Gastrocnemius medialis (tissue), 4 donors: ENCODE measurements at regions not wholly inside any gene's neighbourhood (a gene's known extent, or its start where the extent isn't known, plus 50 kb on each side); places are given as distances from the start of the nearest gene placed in this dataset.

Experiments
- POLR2A ChIP-seq, 2 donors: fragments of 450-650 bp; IDR thresholded peaks; one replicate each; pipeline ENCODE4 v1.6.1; 2017; ENCODE audit warnings: antibody characterized with exemption in 2 of 2, mild to moderate bottlenecking in 2 of 2, moderate library complexity in 2 of 2
- TF ChIP-seq, protein P1 (sequence below), 5 experiments: fragments of 450-650 bp in 3 of 5; fragments of 200-600 bp in 2 of 5; sonication (generic) in 2 of 5; IDR thresholded peaks in 4 of 5; conservative IDR thresholded peaks in 1 of 5; 1 replicate in 4 of 5; 2 replicates in 1 of 5; pipeline ENCODE4 v1.5.1; 2016 to 2019; ENCODE audit warnings: antibody characterized with exemption in 5 of 5, mild to moderate bottlenecking in 3 of 5, moderate library complexity in 3 of 5

DNA sequence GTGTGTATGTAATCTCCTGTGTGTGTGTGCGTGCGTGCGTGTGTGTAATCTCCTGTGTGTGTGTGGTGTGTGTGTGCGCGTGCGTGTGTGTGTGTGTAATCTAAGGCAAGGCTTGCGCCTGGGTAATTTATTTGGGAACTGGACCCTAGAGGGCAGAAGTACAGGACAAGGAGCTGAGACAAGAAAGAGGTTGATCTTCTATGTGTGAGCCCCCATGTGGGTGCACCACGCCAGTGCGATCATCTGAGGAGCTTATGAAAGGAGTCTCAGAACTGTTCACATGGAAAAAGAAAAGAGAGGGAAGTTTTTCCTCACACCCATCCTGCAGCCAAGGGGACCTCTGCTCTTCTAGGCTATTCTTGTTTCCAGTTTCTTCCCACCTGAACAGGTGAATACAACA, 220.1 kb upstream of the GGTLC1 start:
- no peak for TF ChIP-seq POLR2A (IDR thresholded peaks at IDR 0.05)
- TF ChIP-seq, protein P1, sequence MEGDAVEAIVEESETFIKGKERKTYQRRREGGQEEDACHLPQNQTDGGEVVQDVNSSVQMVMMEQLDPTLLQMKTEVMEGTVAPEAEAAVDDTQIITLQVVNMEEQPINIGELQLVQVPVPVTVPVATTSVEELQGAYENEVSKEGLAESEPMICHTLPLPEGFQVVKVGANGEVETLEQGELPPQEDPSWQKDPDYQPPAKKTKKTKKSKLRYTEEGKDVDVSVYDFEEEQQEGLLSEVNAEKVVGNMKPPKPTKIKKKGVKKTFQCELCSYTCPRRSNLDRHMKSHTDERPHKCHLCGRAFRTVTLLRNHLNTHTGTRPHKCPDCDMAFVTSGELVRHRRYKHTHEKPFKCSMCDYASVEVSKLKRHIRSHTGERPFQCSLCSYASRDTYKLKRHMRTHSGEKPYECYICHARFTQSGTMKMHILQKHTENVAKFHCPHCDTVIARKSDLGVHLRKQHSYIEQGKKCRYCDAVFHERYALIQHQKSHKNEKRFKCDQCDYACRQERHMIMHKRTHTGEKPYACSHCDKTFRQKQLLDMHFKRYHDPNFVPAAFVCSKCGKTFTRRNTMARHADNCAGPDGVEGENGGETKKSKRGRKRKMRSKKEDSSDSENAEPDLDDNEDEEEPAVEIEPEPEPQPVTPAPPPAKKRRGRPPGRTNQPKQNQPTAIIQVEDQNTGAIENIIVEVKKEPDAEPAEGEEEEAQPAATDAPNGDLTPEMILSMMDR (IDR thresholded peaks at IDR 0.05 in 4 of 5, conservative IDR thresholded peaks at IDR 0.05 in 1 of 5): no peak
